ENCODE measurements at regions not wholly inside any gene's neighbourhood (a gene's known extent, or its start where the extent isn't known, plus 50 kb on each side); places are given as distances from the start of the nearest gene placed in this dataset.
A peak's percentile ranks its signal among the peaks of the same experiment; 100 is the strongest.

DNA sequence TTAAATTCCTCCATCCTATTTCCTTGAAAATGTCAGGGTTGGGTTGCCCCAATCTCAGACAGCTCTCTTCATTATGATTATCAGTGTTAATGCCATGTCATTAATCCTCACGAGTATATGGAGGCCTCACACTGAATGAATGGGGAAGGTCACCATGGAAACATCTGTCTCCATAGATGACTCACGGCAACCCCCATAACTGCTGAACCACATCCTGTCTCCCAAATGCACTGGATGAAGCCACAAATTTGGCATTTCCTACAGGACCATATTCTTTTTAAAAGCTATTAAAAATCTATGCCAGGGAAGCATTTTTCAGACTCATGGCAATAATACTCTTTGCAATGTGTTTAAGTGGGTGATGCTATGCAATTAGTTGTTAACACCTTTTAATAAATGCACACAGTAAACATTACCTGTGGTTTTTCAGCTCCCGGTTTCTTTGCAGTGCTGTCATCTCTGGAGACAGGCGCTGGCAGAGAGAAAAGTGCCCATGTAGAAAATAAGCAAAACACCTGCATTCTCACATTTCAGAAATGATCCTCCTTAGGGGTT lies 80.1 kb upstream of the PTPRK start (continued):
- TF ChIP-seq, protein P1, sequence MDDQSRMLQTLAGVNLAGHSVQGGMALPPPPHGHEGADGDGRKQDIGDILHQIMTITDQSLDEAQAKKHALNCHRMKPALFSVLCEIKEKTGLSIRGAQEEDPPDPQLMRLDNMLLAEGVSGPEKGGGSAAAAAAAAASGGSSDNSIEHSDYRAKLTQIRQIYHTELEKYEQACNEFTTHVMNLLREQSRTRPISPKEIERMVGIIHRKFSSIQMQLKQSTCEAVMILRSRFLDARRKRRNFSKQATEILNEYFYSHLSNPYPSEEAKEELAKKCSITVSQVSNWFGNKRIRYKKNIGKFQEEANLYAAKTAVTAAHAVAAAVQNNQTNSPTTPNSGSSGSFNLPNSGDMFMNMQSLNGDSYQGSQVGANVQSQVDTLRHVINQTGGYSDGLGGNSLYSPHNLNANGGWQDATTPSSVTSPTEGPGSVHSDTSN (IDR thresholded peaks at IDR 0.05; ENCODE audit: insufficient replicate concordance, low read depth, low read length) = no peak
- TF ChIP-seq RUNX3 (IDR thresholded peaks at IDR 0.05; ENCODE audit: low read length) (peak; percentile 84), MTA2 (IDR thresholded peaks at IDR 0.05; ENCODE audit: low read depth) (peak; percentile 76), FOXM1 (IDR thresholded peaks at IDR 0.05; ENCODE audit: low read depth, low read length) (no peak), RFX5 (IDR thresholded peaks at IDR 0.05; ENCODE audit: low read depth, low read length) (no peak), JUNB (IDR thresholded peaks at IDR 0.05) (peak; percentile 34; the same call in 1 of the 2 replicates), EED (IDR thresholded peaks at IDR 0.05; ENCODE audit: low read depth) (peak; percentile 68; the same call in 1 of the 2 replicates), IKZF2 (IDR thresholded peaks at IDR 0.05) (peak; percentile 71 to 76), SP1 (IDR thresholded peaks at IDR 0.05; ENCODE audit: low read depth, low read length) (no peak), SRF (IDR thresholded peaks at IDR 0.05; ENCODE audit: low read depth in 2 of 2, low read length in 2 of 2) (no peak), KLF5 (IDR thresholded peaks at IDR 0.05; ENCODE audit: partially characterized antibody) (no peak), TCF7 (IDR thresholded peaks at IDR 0.05; ENCODE audit: borderline replicate concordance) (0 out of 2 replicates have a peak, but pooled peaks have one; percentile 34), PAX5 (IDR thresholded peaks at IDR 0.05; ENCODE audit: borderline replicate concordance, low read depth, low read length) (no peak)
- TF ChIP-seq, protein P2, sequence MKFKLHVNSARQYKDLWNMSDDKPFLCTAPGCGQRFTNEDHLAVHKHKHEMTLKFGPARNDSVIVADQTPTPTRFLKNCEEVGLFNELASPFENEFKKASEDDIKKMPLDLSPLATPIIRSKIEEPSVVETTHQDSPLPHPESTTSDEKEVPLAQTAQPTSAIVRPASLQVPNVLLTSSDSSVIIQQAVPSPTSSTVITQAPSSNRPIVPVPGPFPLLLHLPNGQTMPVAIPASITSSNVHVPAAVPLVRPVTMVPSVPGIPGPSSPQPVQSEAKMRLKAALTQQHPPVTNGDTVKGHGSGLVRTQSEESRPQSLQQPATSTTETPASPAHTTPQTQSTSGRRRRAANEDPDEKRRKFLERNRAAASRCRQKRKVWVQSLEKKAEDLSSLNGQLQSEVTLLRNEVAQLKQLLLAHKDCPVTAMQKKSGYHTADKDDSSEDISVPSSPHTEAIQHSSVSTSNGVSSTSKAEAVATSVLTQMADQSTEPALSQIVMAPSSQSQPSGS (IDR thresholded peaks at IDR 0.05; ENCODE audit: low read length) = no peak
- TF ChIP-seq, protein P3, sequence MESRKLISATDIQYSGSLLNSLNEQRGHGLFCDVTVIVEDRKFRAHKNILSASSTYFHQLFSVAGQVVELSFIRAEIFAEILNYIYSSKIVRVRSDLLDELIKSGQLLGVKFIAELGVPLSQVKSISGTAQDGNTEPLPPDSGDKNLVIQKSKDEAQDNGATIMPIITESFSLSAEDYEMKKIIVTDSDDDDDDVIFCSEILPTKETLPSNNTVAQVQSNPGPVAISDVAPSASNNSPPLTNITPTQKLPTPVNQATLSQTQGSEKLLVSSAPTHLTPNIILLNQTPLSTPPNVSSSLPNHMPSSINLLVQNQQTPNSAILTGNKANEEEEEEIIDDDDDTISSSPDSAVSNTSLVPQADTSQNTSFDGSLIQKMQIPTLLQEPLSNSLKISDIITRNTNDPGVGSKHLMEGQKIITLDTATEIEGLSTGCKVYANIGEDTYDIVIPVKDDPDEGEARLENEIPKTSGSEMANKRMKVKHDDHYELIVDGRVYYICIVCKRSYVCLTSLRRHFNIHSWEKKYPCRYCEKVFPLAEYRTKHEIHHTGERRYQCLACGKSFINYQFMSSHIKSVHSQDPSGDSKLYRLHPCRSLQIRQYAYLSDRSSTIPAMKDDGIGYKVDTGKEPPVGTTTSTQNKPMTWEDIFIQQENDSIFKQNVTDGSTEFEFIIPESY (IDR thresholded peaks at IDR 0.05) = no peak

Measured in GM12878 (cell line).